Testis (tissue), 2 donors: ENCODE measurements at regions not wholly inside any gene's neighbourhood (a gene's known extent, or its start where the extent isn't known, plus 50 kb on each side); places are given as distances from the start of the nearest gene placed in this dataset.

Experiments
- DNase-seq: peaks from one replicate; pipeline ENCODE4 v3.0.0-alpha.2; 2019
- H3K27ac ChIP-seq, 2 donors: fragments of 200-600 bp; sonication (generic); one replicate each; pipeline ENCODE4 v1.5.1; 2019
- H3K27me3 ChIP-seq: fragments of 200-600 bp; sonication (generic); one replicate; pipeline ENCODE4 v1.5.1; 2019
- H3K36me3 ChIP-seq: fragments of 200-600 bp; sonication (generic); one replicate; pipeline ENCODE4 v1.5.1; 2017; ENCODE audit warnings: low read depth; ENCODE audit errors: missing control alignments
- H3K4me1 ChIP-seq: fragments of 200-600 bp; sonication (generic); one replicate; pipeline ENCODE4 v1.5.1; 2019
- H3K4me3 ChIP-seq, 2 donors: fragments of 200-600 bp; sonication (generic); one replicate each; pipeline ENCODE4 v1.5.1; 2017 to 2019
- H3K9me3 ChIP-seq: fragments of 200-600 bp; sonication (generic); one replicate; pipeline ENCODE4 v1.5.1; 2017
- POLR2A ChIP-seq: fragments of 450-650 bp; IDR thresholded peaks from one replicate; pipeline ENCODE4 v1.6.1; 2017; ENCODE audit warnings: antibody characterized with exemption, mild to moderate bottlenecking, moderate library complexity
- WGBS, 2 donors: methylation state at CpG; one replicate each; pipeline ENCODE4 v1.1.5; 2018; 5-methylcytosine and 5-hydroxymethylcytosine counted together
- intact Hi-C: fragments of 100-400 bp; cut with DNase I; formaldehyde crosslinking; loops from one replicate; pipeline ENCODE4 v1.15.1; 2023; ENCODE audit warnings: low total_unique reads
- TF ChIP-seq, protein P1 (sequence below), 3 experiments: fragments of 450-650 bp in 2 of 3; fragments of 200-600 bp in 1 of 3; sonication (generic) in 1 of 3; IDR thresholded peaks; one replicate each; pipeline ENCODE4 v1.5.1; 2016 to 2019; ENCODE audit warnings: antibody characterized with exemption in 3 of 3, mild to moderate bottlenecking in 2 of 3, moderate library complexity in 1 of 3

DNA sequence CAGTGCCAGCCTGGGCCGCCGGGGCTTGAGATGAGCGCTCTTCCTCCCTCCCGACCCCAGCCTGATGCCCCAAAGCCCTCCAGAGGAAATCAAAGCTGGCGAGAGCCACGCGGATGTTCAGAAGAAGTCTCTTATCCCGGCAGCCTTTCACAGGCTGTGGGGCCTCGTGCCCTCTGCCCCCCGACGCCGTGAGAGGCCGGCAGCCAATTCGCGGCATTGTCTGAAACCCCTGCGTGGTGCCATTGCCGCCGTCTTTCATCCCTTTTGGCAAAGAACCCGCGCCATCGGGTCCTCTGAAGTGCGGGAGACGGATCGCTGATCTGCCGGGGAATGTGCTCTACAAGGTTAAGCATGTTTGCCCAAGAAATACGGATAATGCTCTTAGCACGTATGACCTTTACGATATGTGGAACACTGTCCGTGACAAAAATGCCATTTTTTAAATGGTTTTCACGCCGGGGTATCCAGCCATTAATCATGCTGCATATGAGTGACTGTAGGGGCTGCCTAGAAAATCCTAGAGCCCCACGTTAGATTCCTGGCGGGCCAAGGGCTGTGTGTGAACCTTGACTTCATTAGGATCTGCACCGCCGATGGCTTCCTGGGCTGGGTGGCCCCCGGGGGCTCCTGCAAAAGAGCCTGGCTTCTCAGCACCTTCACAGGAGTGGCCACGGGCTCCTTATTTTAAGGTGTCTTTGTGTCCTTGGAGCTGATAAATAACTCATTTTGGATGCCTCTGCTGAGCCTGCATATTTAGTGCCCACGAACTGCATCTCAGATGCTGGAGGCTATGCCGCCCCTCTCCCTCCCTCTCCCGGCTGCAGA is 165.1 kb upstream of the TNRC6C start:
- H3K9me3 ChIP-seq = no peaks in the 10 kb centered on the region
- intact Hi-C loops = no loop called here

DNA sequence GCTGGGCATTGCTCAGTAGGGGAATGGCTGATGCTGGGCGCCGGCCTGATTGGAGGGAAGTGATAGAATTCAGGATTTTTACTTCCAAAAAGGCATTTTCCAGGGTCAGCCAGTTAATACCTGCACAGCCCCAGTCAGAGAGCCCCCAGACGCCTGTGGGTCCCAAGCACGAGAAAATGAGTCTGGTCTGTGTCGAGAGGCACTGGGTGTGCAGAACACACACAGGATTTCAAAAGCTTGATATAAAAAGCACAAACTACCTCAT is 164.6 kb upstream of the TNRC6C start:
- Histone ChIP-seq H3K9me3 (no peaks in the 10 kb centered on the region), H3K27me3 (no peaks in the 10 kb centered on the region), H3K36me3 (no peaks in the 10 kb centered on the region), H3K4me1 (no peaks in the 10 kb centered on the region), H3K27ac (no peak overlapping the region), H3K4me3 (no peak overlapping the region)
- WGBS, 2 donors = 80 to 82% methylated on average over 5 of the region's 5 CpGs
- TF ChIP-seq, protein P1, sequence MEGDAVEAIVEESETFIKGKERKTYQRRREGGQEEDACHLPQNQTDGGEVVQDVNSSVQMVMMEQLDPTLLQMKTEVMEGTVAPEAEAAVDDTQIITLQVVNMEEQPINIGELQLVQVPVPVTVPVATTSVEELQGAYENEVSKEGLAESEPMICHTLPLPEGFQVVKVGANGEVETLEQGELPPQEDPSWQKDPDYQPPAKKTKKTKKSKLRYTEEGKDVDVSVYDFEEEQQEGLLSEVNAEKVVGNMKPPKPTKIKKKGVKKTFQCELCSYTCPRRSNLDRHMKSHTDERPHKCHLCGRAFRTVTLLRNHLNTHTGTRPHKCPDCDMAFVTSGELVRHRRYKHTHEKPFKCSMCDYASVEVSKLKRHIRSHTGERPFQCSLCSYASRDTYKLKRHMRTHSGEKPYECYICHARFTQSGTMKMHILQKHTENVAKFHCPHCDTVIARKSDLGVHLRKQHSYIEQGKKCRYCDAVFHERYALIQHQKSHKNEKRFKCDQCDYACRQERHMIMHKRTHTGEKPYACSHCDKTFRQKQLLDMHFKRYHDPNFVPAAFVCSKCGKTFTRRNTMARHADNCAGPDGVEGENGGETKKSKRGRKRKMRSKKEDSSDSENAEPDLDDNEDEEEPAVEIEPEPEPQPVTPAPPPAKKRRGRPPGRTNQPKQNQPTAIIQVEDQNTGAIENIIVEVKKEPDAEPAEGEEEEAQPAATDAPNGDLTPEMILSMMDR (IDR thresholded peaks at IDR 0.05) = no peak
- TF ChIP-seq POLR2A = no peak
- intact Hi-C loops = no loop called here
- DNase-seq = no peak

More for the DNA sequence above, 165.1 kb upstream of the TNRC6C start:
- Histone ChIP-seq H3K4me3 (no peak overlapping the region), H3K27ac (no peak overlapping the region), H3K4me1 (no peaks in the 10 kb centered on the region), H3K27me3 (no peaks in the 10 kb centered on the region), H3K36me3 (no peaks in the 10 kb centered on the region)
- DNase-seq = no peak
- TF ChIP-seq, protein P1 (IDR thresholded peaks at IDR 0.05) = no peak
- TF ChIP-seq POLR2A = no peak
- 66 to 71% methylated on average over 34 to 40 of the region's 40 CpGs for WGBS, 2 donors

DNA sequence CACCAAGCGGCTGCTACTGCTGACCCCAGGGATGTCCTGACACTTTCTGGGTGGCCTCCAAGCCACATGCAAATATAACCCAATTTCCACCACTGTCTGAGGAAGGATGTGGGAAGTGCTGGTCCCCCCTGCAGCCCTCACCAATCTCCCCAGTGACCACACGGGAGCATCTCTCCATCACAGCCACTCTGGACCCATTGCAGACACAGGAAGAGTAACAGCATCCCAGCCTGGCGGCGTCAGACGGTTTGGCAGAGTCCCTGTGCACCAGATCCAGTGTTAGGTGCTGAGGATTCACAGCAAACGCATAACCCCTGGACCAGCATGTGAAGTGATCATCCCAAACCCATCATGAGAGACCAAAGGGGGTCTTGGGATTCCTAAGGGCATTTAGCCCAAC is 163.7 kb upstream of the TNRC6C start:
- Histone ChIP-seq H3K27ac (no peak overlapping the region), H3K27me3 (no peaks in the 10 kb centered on the region), H3K4me1 (no peaks in the 10 kb centered on the region), H3K9me3 (no peaks in the 10 kb centered on the region), H3K4me3 (no peak overlapping the region), H3K36me3 (no peaks in the 10 kb centered on the region)
- 69 to 80% methylated on average over 4 to 6 of the region's 6 CpGs for WGBS, 2 donors
- intact Hi-C loops = no loop called here
- DNase-seq = no peak
- TF ChIP-seq, protein P1 (IDR thresholded peaks at IDR 0.05) = no peak
- no peak for TF ChIP-seq POLR2A

DNA sequence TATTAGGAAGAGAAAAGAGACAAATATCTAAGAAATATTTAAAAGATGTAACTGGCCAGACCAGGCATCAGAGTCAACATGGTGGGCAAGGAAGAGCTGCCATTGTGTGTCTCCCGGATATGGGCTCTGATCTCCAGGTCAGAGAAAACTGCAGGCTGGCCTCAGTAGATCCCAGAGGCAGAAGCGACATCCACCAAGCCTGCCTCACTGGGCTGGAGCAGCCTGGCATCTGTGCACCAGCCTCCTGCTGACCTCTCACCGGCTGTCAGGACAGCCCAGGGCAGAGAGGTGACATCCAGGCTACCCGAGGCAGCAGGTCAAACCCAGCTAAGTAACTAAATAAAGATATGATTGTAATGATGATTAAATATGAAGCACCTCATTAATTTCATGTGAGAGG is 162.8 kb upstream of the TNRC6C start:
- no peak for DNase-seq
- no peaks in the 10 kb centered on the region for H3K36me3 ChIP-seq
- H3K27me3 ChIP-seq = no peaks in the 10 kb centered on the region
- intact Hi-C loops = no loop called here
- H3K9me3 ChIP-seq = no peaks in the 10 kb centered on the region
- 66 to 95% methylated on average over 4 of the region's 4 CpGs for WGBS, 2 donors
- H3K27ac ChIP-seq = no peak overlapping the region
- H3K4me3 ChIP-seq = no peak overlapping the region
- no peaks in the 10 kb centered on the region for H3K4me1 ChIP-seq
- TF ChIP-seq, protein P1 (IDR thresholded peaks at IDR 0.05) = no peak
- no peak for TF ChIP-seq POLR2A
